Ovary (tissue), 7 donors: ENCODE measurements at regions not wholly inside any gene's neighbourhood (a gene's known extent, or its start where the extent isn't known, plus 50 kb on each side); places are given as distances from the start of the nearest gene placed in this dataset.

Source experiments
- DNase-seq, 5 donors: peaks; one replicate each; pipeline ENCODE4 v3.0.0-alpha.2; 2019 to 2020
- H3K27ac ChIP-seq, 2 donors: fragments of 200-600 bp; one replicate each; pipeline versions ENCODE4 v1.5.1 to v1.8.0; 2019 to 2022
- H3K27me3 ChIP-seq: fragments of 200-600 bp; one replicate; pipeline ENCODE4 v1.8.0; 2022
- H3K36me3 ChIP-seq: fragments of 200-600 bp; sonication (generic); one replicate; pipeline ENCODE4 v1.5.1; 2019
- H3K4me1 ChIP-seq: one replicate; pipeline ENCODE4 v1.8.1; 2013; ENCODE audit warnings: mild to moderate bottlenecking, moderate library complexity; ENCODE audit not compliant: insufficient read depth
- H3K4me3 ChIP-seq: fragments of 200-600 bp; sonication (generic); one replicate; pipeline ENCODE4 v1.5.1; 2017
- H3K9me3 ChIP-seq, 2 donors: fragments of 200-600 bp in 1 of 2; sonication (generic) in 1 of 2; one replicate each; pipeline versions ENCODE4 v1.5.1 to v1.8.1; 2013 to 2019; ENCODE audit warnings: mild to moderate bottlenecking in 1 of 2, moderate library complexity in 1 of 2
- CTCF ChIP-seq, 3 donors: fragments of 450-650 bp in 2 of 3; fragments of 200-600 bp in 1 of 3; IDR thresholded peaks; one replicate each; pipeline versions ENCODE4 v1.5.1 to v1.8.0; 2016 to 2022; ENCODE audit warnings: antibody characterized with exemption in 3 of 3, mild to moderate bottlenecking in 1 of 3
- EP300 ChIP-seq: sonication (generic); formaldehyde crosslinking; IDR thresholded peaks from one replicate; pipeline ENCODE4 v1.6.1; 2017; ENCODE audit warnings: antibody characterized with exemption
- POLR2A ChIP-seq: fragments of 450-650 bp; IDR thresholded peaks from one replicate; pipeline ENCODE4 v1.6.1; 2017; ENCODE audit warnings: antibody characterized with exemption, mild to moderate bottlenecking, moderate library complexity
- WGBS, 3 donors: extraction: QIAGEN DNeasy Blood & Tissue Kit in 1 of 3; methylation state at CpG; one replicate each; pipeline versions ENCODE4 v1.1.5 to v1.1.7; 2013 to 2017; 5-methylcytosine and 5-hydroxymethylcytosine counted together
- intact Hi-C, 4 donors: fragments of 100-400 bp; cut with DNase I; formaldehyde crosslinking; loops; one replicate each; pipeline versions ENCODE4 v1.11.0 to v1.15.1; 2022 to 2023
- donor health status: DM: no; HTN: no; CAD: no; lungs with moderate emphysema.
- donor health status: DM: no; HTN: no; CAD: no.
- donor health status: Bipolar disorder and iron deficiency.
- donor health status: DM: no; HTN: no; CAD: no.
- donor health status: DM: yes; HTN: yes; CAD: no.

GRCh38 chr20:1778338-1778737 lies 116.9 kb upstream of the SIRPA start:
- WGBS, 3 donors = 77 to 82% (median 82%) methylated on average over 10 to 12 of the region's 12 CpGs
- peaks cover 4% of the 10 kb centered on the region for H3K4me1 ChIP-seq
- no peaks in the 10 kb centered on the region for H3K9me3 ChIP-seq
- no peak for TF ChIP-seq CTCF (IDR thresholded peaks at IDR 0.05)
- no peak for TF ChIP-seq POLR2A
- intact Hi-C loops = loop anchor here in 1 of 4 donors (5.0 to 10.0 kb wide), 2 partner anchors 114 to 686 kb away; no protein-coding TSS in a partner anchor
- no peaks in the 10 kb centered on the region for H3K36me3 ChIP-seq
- no peak overlapping the region for H3K27ac ChIP-seq
- DNase-seq = no peak
- H3K27me3 ChIP-seq = no peaks in the 10 kb centered on the region
- no peak overlapping the region for H3K4me3 ChIP-seq

- no peaks in the 10 kb centered on the region for H3K9me3 ChIP-seq
- intact Hi-C loops = loop anchor here in 1 of 4 donors (5.0 to 10.0 kb wide), 2 partner anchors 115 to 687 kb away; no protein-coding TSS in a partner anchor
- 15 to 20% (median 18%) methylated on average over 14 of the region's 14 CpGs for WGBS, 3 donors
- peaks cover 4% of the 10 kb centered on the region for H3K4me1 ChIP-seq
- no peak overlapping the region for H3K4me3 ChIP-seq
- H3K36me3 ChIP-seq = no peaks in the 10 kb centered on the region
- H3K27me3 ChIP-seq = no peaks in the 10 kb centered on the region
- TF ChIP-seq POLR2A (no peak), EP300 (no peak), CTCF (IDR thresholded peaks at IDR 0.05) (no peak)
- no peak overlapping the region for H3K27ac ChIP-seq
- DNase-seq = no peak
Observed at GRCh38 chr20:1777476-1777820, 117.8 kb upstream of the SIRPA start.

GRCh38 chr20:1776681-1777475 lies 118.3 kb upstream of the SIRPA start:
- WGBS, 3 donors = 1% methylated on average over 35 of the region's 35 CpGs
- peak; percentile 59 to 75 (median 71) for TF ChIP-seq CTCF (IDR thresholded peaks at IDR 0.05)
- no peak for TF ChIP-seq EP300
- TF ChIP-seq POLR2A = no peak
- DNase-seq = peak; percentile 83 to 95 (median 88)
- H3K27ac ChIP-seq = no peak overlapping the region
- intact Hi-C loops = loop anchor here in 1 of 4 donors (5.0 to 10.0 kb wide), 2 partner anchors 115 to 688 kb away; no protein-coding TSS in a partner anchor
- no peaks in the 10 kb centered on the region for H3K36me3 ChIP-seq
- H3K4me3 ChIP-seq = peak overlapping the region; percentile 49
- no peaks in the 10 kb centered on the region for H3K27me3 ChIP-seq
- H3K9me3 ChIP-seq = no peaks in the 10 kb centered on the region
- peaks cover 4% of the 10 kb centered on the region for H3K4me1 ChIP-seq

- TF ChIP-seq CTCF (IDR thresholded peaks at IDR 0.05) = no peak
- TF ChIP-seq POLR2A = no peak
- no peak for TF ChIP-seq EP300
- no peaks in the 10 kb centered on the region for H3K9me3 ChIP-seq
- peaks cover 4% of the 10 kb centered on the region for H3K4me1 ChIP-seq
- 85 to 91% (median 91%) methylated on average over 2 of the region's 2 CpGs for WGBS, 3 donors
- no peaks in the 10 kb centered on the region for H3K36me3 ChIP-seq
- H3K27me3 ChIP-seq = no peaks in the 10 kb centered on the region
- H3K27ac ChIP-seq = no peak overlapping the region
- intact Hi-C loops = loop anchor here in 1 of 4 donors (5.0 to 10.0 kb wide), 2 partner anchors 117 to 690 kb away; no protein-coding TSS in a partner anchor
- no peak overlapping the region for H3K4me3 ChIP-seq
- DNase-seq = no peak
Observed at GRCh38 chr20:1775117-1775516, 117.5 kb upstream of the SIRPG start.
